PC-3 (cell line): ENCODE measurements at regions not wholly inside any gene's neighbourhood (a gene's known extent, or its start where the extent isn't known, plus 50 kb on each side); places are given as distances from the start of the nearest gene placed in this dataset.

Source experiments
- EZH2 ChIP-seq: fragments of 300-600 bp; sonication (generic); IDR thresholded peaks from one replicate; pipeline ENCODE4 v1.6.1; 2017; ENCODE audit warnings: antibody characterized with exemption, mild to moderate bottlenecking, low read length; ENCODE audit not compliant: unreplicated experiment
- TF ChIP-seq, protein P1 (sequence below): fragments of 300-600 bp; sonication (generic); conservative IDR thresholded peaks from 2 replicates; pipeline ENCODE4 v1.5.1; 2017; ENCODE audit warnings: antibody characterized with exemption, low read depth, mild to moderate bottlenecking, low read length

- TF ChIP-seq, protein P1, sequence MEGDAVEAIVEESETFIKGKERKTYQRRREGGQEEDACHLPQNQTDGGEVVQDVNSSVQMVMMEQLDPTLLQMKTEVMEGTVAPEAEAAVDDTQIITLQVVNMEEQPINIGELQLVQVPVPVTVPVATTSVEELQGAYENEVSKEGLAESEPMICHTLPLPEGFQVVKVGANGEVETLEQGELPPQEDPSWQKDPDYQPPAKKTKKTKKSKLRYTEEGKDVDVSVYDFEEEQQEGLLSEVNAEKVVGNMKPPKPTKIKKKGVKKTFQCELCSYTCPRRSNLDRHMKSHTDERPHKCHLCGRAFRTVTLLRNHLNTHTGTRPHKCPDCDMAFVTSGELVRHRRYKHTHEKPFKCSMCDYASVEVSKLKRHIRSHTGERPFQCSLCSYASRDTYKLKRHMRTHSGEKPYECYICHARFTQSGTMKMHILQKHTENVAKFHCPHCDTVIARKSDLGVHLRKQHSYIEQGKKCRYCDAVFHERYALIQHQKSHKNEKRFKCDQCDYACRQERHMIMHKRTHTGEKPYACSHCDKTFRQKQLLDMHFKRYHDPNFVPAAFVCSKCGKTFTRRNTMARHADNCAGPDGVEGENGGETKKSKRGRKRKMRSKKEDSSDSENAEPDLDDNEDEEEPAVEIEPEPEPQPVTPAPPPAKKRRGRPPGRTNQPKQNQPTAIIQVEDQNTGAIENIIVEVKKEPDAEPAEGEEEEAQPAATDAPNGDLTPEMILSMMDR = no peak
- no peak for TF ChIP-seq EZH2
Observed at GRCh38 chr2:160672211-160672610, 178.6 kb upstream of the RBMS1 start.
